ENCODE measurements at regions not wholly inside any gene's neighbourhood (a gene's known extent, or its start where the extent isn't known, plus 50 kb on each side); places are given as distances from the start of the nearest gene placed in this dataset.

DNA sequence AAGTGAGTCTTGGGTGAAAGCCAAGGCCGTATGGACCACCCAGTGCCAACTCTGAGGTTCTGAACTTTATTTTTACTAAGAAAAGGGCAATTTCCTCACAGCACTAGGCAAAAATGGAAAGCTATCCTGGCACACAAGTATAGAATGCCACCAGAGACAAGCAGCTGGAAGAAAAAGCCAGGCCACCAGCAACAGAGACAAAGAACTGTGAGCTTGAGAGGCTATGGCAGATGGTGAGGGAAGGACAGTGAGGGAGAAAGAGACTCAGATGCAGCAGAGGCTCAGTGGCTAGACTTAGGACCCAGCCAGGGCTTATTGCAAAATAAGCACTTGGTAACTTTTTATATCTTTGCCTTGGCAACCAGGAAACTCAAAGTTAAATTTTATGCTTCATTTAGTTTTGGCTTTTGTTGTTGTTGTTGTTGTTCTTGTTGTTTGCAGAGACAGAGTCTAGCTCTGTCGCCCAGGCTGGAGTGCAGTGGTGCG lies 78.0 kb upstream of the BZW1 start:
- TF ChIP-seq EZH2phosphoT487 (IDR thresholded peaks at IDR 0.05; ENCODE audit: insufficient read depth, low read depth) (no peak), EZH2 (IDR thresholded peaks at IDR 0.05; ENCODE audit: insufficient read depth, poor library complexity, severe bottlenecking) (no peak)
- no peak overlapping the region for H3K9ac ChIP-seq
- no peaks in the 10 kb centered on the region for H3K4me1 ChIP-seq (ENCODE audit: insufficient read depth)
- no peak overlapping the region for H3K27ac ChIP-seq
- H3K79me2 ChIP-seq (ENCODE audit: insufficient read depth), result no peaks in the 10 kb centered on the region
- no peaks in the 10 kb centered on the region for H4K20me1 ChIP-seq (ENCODE audit: insufficient read depth)
- H3F3A ChIP-seq (ENCODE audit: insufficient read depth), result no peaks in the 10 kb centered on the region
- 61 to 70% methylated on average over 3 of the region's 3 CpGs for WGBS, 2 experiments (ENCODE audit: low coverage in 1 of 2, low lambda C conversion rate in 2 of 2, missing lambda C conversion rate in 2 of 2)
- in situ Hi-C loops (cut with MboI), result no loop called here
- no peak for DNase-seq
- H3K4me3 ChIP-seq, result no peak overlapping the region
- H3K27me3 ChIP-seq (replicated peaks; ENCODE audit: insufficient read depth), result no peaks in the 10 kb centered on the region
- H3K4me2 ChIP-seq (ENCODE audit: unreplicated experiment), result no peak overlapping the region
- H2AFZ ChIP-seq, result no peak overlapping the region
- no peaks in the 10 kb centered on the region for H3K9me2 ChIP-seq (ENCODE audit: insufficient read depth)
- no peaks in the 10 kb centered on the region for H3K36me3 ChIP-seq (ENCODE audit: low read depth)
- no peaks in the 10 kb centered on the region for H3K9me3 ChIP-seq (ENCODE audit: low read depth)

DNA sequence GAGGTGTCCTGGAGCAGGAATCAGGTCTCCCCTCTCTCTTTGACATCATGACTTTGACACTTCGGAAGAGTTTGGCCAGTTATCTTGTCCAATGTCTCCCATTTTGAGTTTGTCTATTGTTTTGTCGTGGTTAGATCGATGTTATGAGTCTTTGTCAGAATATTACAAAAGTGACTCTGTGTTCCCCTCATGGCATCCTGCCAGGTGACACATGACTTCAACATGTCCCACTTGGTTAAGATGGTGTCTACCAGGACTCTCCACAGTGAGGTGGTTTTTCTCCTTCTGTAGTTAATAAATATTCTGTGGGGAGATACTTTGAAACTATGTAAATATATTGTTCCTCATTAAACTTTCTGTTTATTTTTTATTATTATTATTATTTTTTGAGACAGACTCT lies 76.6 kb upstream of the BZW1 start:
- in situ Hi-C loops (cut with MboI), result no loop called here
- H3K27ac ChIP-seq, result no peak overlapping the region
- H3F3A ChIP-seq (ENCODE audit: insufficient read depth), result no peaks in the 10 kb centered on the region
- H2AFZ ChIP-seq, result no peak overlapping the region
- H3K79me2 ChIP-seq (ENCODE audit: insufficient read depth), result no peaks in the 10 kb centered on the region
- H3K9ac ChIP-seq, result no peak overlapping the region
- no peaks in the 10 kb centered on the region for H3K4me1 ChIP-seq (ENCODE audit: insufficient read depth)
- H4K20me1 ChIP-seq (ENCODE audit: insufficient read depth), result no peaks in the 10 kb centered on the region
- H3K9me3 ChIP-seq (ENCODE audit: low read depth), result no peaks in the 10 kb centered on the region
- peak; percentile 38 for DNase-seq
- no peak overlapping the region for H3K4me2 ChIP-seq (ENCODE audit: unreplicated experiment)
- WGBS, 2 experiments (ENCODE audit: low coverage in 1 of 2, low lambda C conversion rate in 2 of 2, missing lambda C conversion rate in 2 of 2), result 54 to 58% methylated on average over 3 of the region's 3 CpGs
- H3K9me2 ChIP-seq (ENCODE audit: insufficient read depth), result no peaks in the 10 kb centered on the region
- H3K4me3 ChIP-seq, result no peak overlapping the region
- H3K36me3 ChIP-seq (ENCODE audit: low read depth), result no peaks in the 10 kb centered on the region
- TF ChIP-seq EZH2phosphoT487 (IDR thresholded peaks at IDR 0.05; ENCODE audit: insufficient read depth, low read depth) (no peak), EZH2 (IDR thresholded peaks at IDR 0.05; ENCODE audit: insufficient read depth, poor library complexity, severe bottlenecking) (no peak)
- H3K27me3 ChIP-seq (replicated peaks; ENCODE audit: insufficient read depth), result no peaks in the 10 kb centered on the region

GRCh38 chr2:200736646-200737274 lies 75.0 kb upstream of the BZW1 start:
- in situ Hi-C loops (cut with MboI), result no loop called here
- H3K9ac ChIP-seq, result no peak overlapping the region
- no peak overlapping the region for H2AFZ ChIP-seq
- no peaks in the 10 kb centered on the region for H4K20me1 ChIP-seq (ENCODE audit: insufficient read depth)
- 86 to 93% methylated on average over 6 of the region's 6 CpGs for WGBS, 2 experiments (ENCODE audit: low coverage in 1 of 2, low lambda C conversion rate in 2 of 2, missing lambda C conversion rate in 2 of 2)
- H3K36me3 ChIP-seq (ENCODE audit: low read depth), result no peaks in the 10 kb centered on the region
- TF ChIP-seq EZH2 (IDR thresholded peaks at IDR 0.05; ENCODE audit: insufficient read depth, poor library complexity, severe bottlenecking) (no peak), EZH2phosphoT487 (IDR thresholded peaks at IDR 0.05; ENCODE audit: insufficient read depth, low read depth) (no peak)
- no peak overlapping the region for H3K4me2 ChIP-seq (ENCODE audit: unreplicated experiment)
- H3K4me3 ChIP-seq, result no peak overlapping the region
- H3K27ac ChIP-seq, result no peak overlapping the region
- no peaks in the 10 kb centered on the region for H3K9me2 ChIP-seq (ENCODE audit: insufficient read depth)
- no peak for DNase-seq
- no peaks in the 10 kb centered on the region for H3K9me3 ChIP-seq (ENCODE audit: low read depth)
- peaks cover 4% of the 10 kb centered on the region; the same call in 1 of the 2 replicates for H3F3A ChIP-seq (ENCODE audit: insufficient read depth)
- peaks cover 5% of the 10 kb centered on the region for H3K4me1 ChIP-seq (ENCODE audit: insufficient read depth)
- no peaks in the 10 kb centered on the region for H3K79me2 ChIP-seq (ENCODE audit: insufficient read depth)
- H3K27me3 ChIP-seq (replicated peaks; ENCODE audit: insufficient read depth), result no peaks in the 10 kb centered on the region

DNA sequence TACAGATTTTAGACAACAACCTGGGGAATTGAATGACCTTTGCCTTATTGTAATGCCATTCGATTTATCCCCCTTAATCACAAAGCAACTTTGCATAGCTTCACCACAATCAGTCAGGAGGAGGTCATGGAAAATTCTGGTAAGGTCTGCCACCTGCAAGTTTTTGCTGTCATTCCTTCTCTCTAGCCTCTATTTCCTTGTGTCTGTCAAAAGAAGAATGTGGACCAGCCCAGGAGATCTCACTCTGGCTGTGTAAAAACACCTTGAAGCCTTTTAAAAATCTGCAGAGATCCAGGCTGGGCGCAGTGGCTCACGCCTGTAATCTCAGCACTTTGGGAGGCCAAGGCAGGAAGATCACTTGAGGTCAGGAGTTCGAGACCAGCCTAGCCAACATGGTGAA lies 74.1 kb upstream of the BZW1 start:
- TF ChIP-seq EZH2 (IDR thresholded peaks at IDR 0.05; ENCODE audit: insufficient read depth, poor library complexity, severe bottlenecking), result no peak
- no peak for TF ChIP-seq EZH2phosphoT487 (IDR thresholded peaks at IDR 0.05; ENCODE audit: insufficient read depth, low read depth)
- H3K36me3 ChIP-seq (ENCODE audit: low read depth), result no peaks in the 10 kb centered on the region
- 86 to 94% methylated on average over 4 of the region's 4 CpGs for WGBS, 2 experiments (ENCODE audit: low coverage in 1 of 2, low lambda C conversion rate in 2 of 2, missing lambda C conversion rate in 2 of 2)
- no peak overlapping the region for H2AFZ ChIP-seq
- H3K79me2 ChIP-seq (ENCODE audit: insufficient read depth), result no peaks in the 10 kb centered on the region
- no peaks in the 10 kb centered on the region for H3K27me3 ChIP-seq (replicated peaks; ENCODE audit: insufficient read depth)
- no peak overlapping the region for H3K4me2 ChIP-seq (ENCODE audit: unreplicated experiment)
- H3K27ac ChIP-seq, result no peak overlapping the region
- in situ Hi-C loops (cut with MboI), result no loop called here
- no peaks in the 10 kb centered on the region for H3K9me3 ChIP-seq (ENCODE audit: low read depth)
- DNase-seq, result no peak
- peaks cover 7% of the 10 kb centered on the region; the same call in 1 of the 2 replicates for H3F3A ChIP-seq (ENCODE audit: insufficient read depth)
- no peaks in the 10 kb centered on the region for H3K9me2 ChIP-seq (ENCODE audit: insufficient read depth)
- no peaks in the 10 kb centered on the region for H4K20me1 ChIP-seq (ENCODE audit: insufficient read depth)
- no peak overlapping the region for H3K9ac ChIP-seq
- peaks cover 13% of the 10 kb centered on the region for H3K4me1 ChIP-seq (ENCODE audit: insufficient read depth)
- H3K4me3 ChIP-seq, result no peak overlapping the region

Measured in GM23248 (cell line).